ENCODE measurements at regions not wholly inside any gene's neighbourhood (a gene's known extent, or its start where the extent isn't known, plus 50 kb on each side); places are given as distances from the start of the nearest gene placed in this dataset.
A peak's percentile ranks its signal among the peaks of the same experiment; 100 is the strongest.

GRCh38 chr20:57066126-57066900 is 200.1 kb downstream of the BMP7 start:
- DNase-seq = no peak

- DNase-seq = no peak
These were observed 197.0 kb downstream of the BMP7 start for GRCh38 chr20:57069442-57069841.

GRCh38 chr20:57070296-57070695 is 196.1 kb downstream of the BMP7 start:
- DNase-seq = no peak

- DNase-seq = peak in 1 of 2 experiments; percentile 35
These were observed 195.1 kb downstream of the BMP7 start for GRCh38 chr20:57071283-57071731.

GRCh38 chr20:57071954-57072583 is 194.4 kb downstream of the BMP7 start:
- no peak for DNase-seq

- DNase-seq = no peak
These were observed 193.0 kb downstream of the BMP7 start for GRCh38 chr20:57073402-57073801.

- DNase-seq = no peak
These were observed 192.1 kb downstream of the BMP7 start for GRCh38 chr20:57074386-57074785.

GRCh38 chr20:57075181-57075580 is 191.3 kb downstream of the BMP7 start:
- no peak for DNase-seq

GRCh38 chr20:57075603-57076002 is 190.8 kb downstream of the BMP7 start:
- no peak for DNase-seq

- DNase-seq = no peak
These were observed 190.2 kb downstream of the BMP7 start for GRCh38 chr20:57076152-57076652.

- DNase-seq = no peak
These were observed 189.5 kb downstream of the BMP7 start for GRCh38 chr20:57076951-57077350.

- DNase-seq = no peak
These were observed 188.3 kb downstream of the BMP7 start for GRCh38 chr20:57078116-57078515.

- no peak for DNase-seq
These were observed 187.1 kb downstream of the BMP7 start for GRCh38 chr20:57079031-57080005.

- DNase-seq = no peak
These were observed 185.6 kb downstream of the BMP7 start for GRCh38 chr20:57080796-57081195.

- peak; percentile 90 to 95 for DNase-seq
These were observed 184.0 kb downstream of the BMP7 start for GRCh38 chr20:57082357-57082945.

- no peak for DNase-seq
These were observed 183.4 kb downstream of the BMP7 start for GRCh38 chr20:57083072-57083471.

- no peak for DNase-seq
These were observed 180.4 kb downstream of the BMP7 start for GRCh38 chr20:57086066-57086465.

- DNase-seq = no peak
These were observed 179.3 kb downstream of the BMP7 start for GRCh38 chr20:57087102-57087501.

- DNase-seq = peak in 1 of 2 experiments; percentile 20
These were observed 178.7 kb downstream of the BMP7 start for GRCh38 chr20:57087705-57088104.

GRCh38 chr20:57088436-57088835 is 178.0 kb downstream of the BMP7 start:
- peak in 1 of 2 experiments; percentile 42 for DNase-seq

- DNase-seq = peak in 1 of 2 experiments; percentile 62
These were observed 176.7 kb downstream of the BMP7 start for GRCh38 chr20:57089699-57090144.

All from NCI-H524 (cell line).